ENCODE measurements at regions not wholly inside any gene's neighbourhood (a gene's known extent, or its start where the extent isn't known, plus 50 kb on each side); places are given as distances from the start of the nearest gene placed in this dataset.

GRCh38 chr11:91859666-91860065 is 365.0 kb upstream of the FAT3 start:
- DNase-seq (ENCODE audit: low spot score): no peak
- H3K4me1 ChIP-seq (ENCODE audit: insufficient read depth, low read length, poor library complexity, severe bottlenecking): peaks cover 16% of the 10 kb centered on the region
- ChIA-PET CTCF (no interaction called here), POLR2A (ENCODE audit: low non-redundant PET) (no interaction called here)
- H3K4me3 ChIP-seq (ENCODE audit: low read depth, low read length, poor library complexity, severe bottlenecking): no peak overlapping the region
- intact Hi-C loops (cut with micrococcal nuclease; ENCODE audit: unreplicated experiment): no loop called here
- no peaks in the 10 kb centered on the region for H3K36me3 ChIP-seq (ENCODE audit: insufficient read depth, low read length, poor library complexity, severe bottlenecking)
- H3K9me3 ChIP-seq (ENCODE audit: low read depth, low read length, poor library complexity, severe bottlenecking): no peaks in the 10 kb centered on the region
- H3K27me3 ChIP-seq (replicated peaks; ENCODE audit: insufficient read depth, low read depth, low read length, poor library complexity): no peaks in the 10 kb centered on the region
- no TSS peak for BruUV-seq (replicated peaks)
- H3K27ac ChIP-seq (ENCODE audit: low read depth, low read length, poor library complexity, severe bottlenecking): no peak overlapping the region
- TF ChIP-seq CTCF (conservative IDR thresholded peaks at IDR 0.05; ENCODE audit: low read depth, low read length) (no peak), EZH2 (IDR thresholded peaks at IDR 0.05; ENCODE audit: borderline replicate concordance, low read depth, low read length, poor library complexity, severe bottlenecking) (no peak)

- intact Hi-C loops (cut with micrococcal nuclease; ENCODE audit: unreplicated experiment): no loop called here
- DNase-seq (ENCODE audit: low spot score): peak; percentile 58
- H3K4me1 ChIP-seq (ENCODE audit: insufficient read depth, low read length, poor library complexity, severe bottlenecking): peaks cover 17% of the 10 kb centered on the region
- H3K9me3 ChIP-seq (ENCODE audit: low read depth, low read length, poor library complexity, severe bottlenecking): no peaks in the 10 kb centered on the region
- no peak overlapping the region for H3K27ac ChIP-seq (ENCODE audit: low read depth, low read length, poor library complexity, severe bottlenecking)
- ChIA-PET CTCF (no interaction called here), POLR2A (ENCODE audit: low non-redundant PET) (no interaction called here)
- no peaks in the 10 kb centered on the region for H3K27me3 ChIP-seq (replicated peaks; ENCODE audit: insufficient read depth, low read depth, low read length, poor library complexity)
- no peak overlapping the region for H3K4me3 ChIP-seq (ENCODE audit: low read depth, low read length, poor library complexity, severe bottlenecking)
- TF ChIP-seq EZH2 (IDR thresholded peaks at IDR 0.05; ENCODE audit: borderline replicate concordance, low read depth, low read length, poor library complexity, severe bottlenecking) (no peak), CTCF (conservative IDR thresholded peaks at IDR 0.05; ENCODE audit: low read depth, low read length) (no peak)
- no TSS peak for BruUV-seq (replicated peaks)
- no peaks in the 10 kb centered on the region for H3K36me3 ChIP-seq (ENCODE audit: insufficient read depth, low read length, poor library complexity, severe bottlenecking)
Measured at GRCh38 chr11:91857179-91857578, 367.4 kb upstream of the FAT3 start.

- POLR2A ChIA-PET (ENCODE audit: low non-redundant PET): interaction anchor here (0.7 kb wide), 1 partner anchor 14 kb away, joined by 5 read pairs; no protein-coding TSS in a partner anchor
Measured at GRCh38 chr11:91854780-91855179, 369.8 kb upstream of the FAT3 start.

More at GRCh38 chr11:91854780-91855179, 369.8 kb upstream of the FAT3 start:
- Histone ChIP-seq H3K4me3 (ENCODE audit: low read depth, low read length, poor library complexity, severe bottlenecking) (no peak overlapping the region), H3K9me3 (ENCODE audit: low read depth, low read length, poor library complexity, severe bottlenecking) (no peaks in the 10 kb centered on the region), H3K36me3 (ENCODE audit: insufficient read depth, low read length, poor library complexity, severe bottlenecking) (no peaks in the 10 kb centered on the region), H3K27me3 (replicated peaks; ENCODE audit: insufficient read depth, low read depth, low read length, poor library complexity) (no peaks in the 10 kb centered on the region), H3K27ac (ENCODE audit: low read depth, low read length, poor library complexity, severe bottlenecking) (no peak overlapping the region), H3K4me1 (ENCODE audit: insufficient read depth, low read length, poor library complexity, severe bottlenecking) (peaks cover 17% of the 10 kb centered on the region)
- no TSS peak for BruUV-seq (replicated peaks)
- intact Hi-C loops (cut with micrococcal nuclease; ENCODE audit: unreplicated experiment): no loop called here
- no peak for DNase-seq (ENCODE audit: low spot score)
- TF ChIP-seq EZH2 (IDR thresholded peaks at IDR 0.05; ENCODE audit: borderline replicate concordance, low read depth, low read length, poor library complexity, severe bottlenecking) (no peak), CTCF (conservative IDR thresholded peaks at IDR 0.05; ENCODE audit: low read depth, low read length) (no peak)
- CTCF ChIA-PET: no interaction called here
